SK-N-MC (cell line): ENCODE measurements at regions not wholly inside any gene's neighbourhood (a gene's known extent, or its start where the extent isn't known, plus 50 kb on each side); places are given as distances from the start of the nearest gene placed in this dataset.

Experiments
- EZH2 ChIP-seq: fragments of 200-600 bp; sonication (generic); IDR thresholded peaks from one replicate; pipeline ENCODE4 v1.6.1; 2017; ENCODE audit warnings: antibody characterized with exemption
- POLR2AphosphoS5 ChIP-seq: IDR thresholded peaks from 2 replicates; pipeline ENCODE4 v1.6.1; 2012; ENCODE audit warnings: mild to moderate bottlenecking, low read depth, low read length, borderline replicate concordance

DNA sequence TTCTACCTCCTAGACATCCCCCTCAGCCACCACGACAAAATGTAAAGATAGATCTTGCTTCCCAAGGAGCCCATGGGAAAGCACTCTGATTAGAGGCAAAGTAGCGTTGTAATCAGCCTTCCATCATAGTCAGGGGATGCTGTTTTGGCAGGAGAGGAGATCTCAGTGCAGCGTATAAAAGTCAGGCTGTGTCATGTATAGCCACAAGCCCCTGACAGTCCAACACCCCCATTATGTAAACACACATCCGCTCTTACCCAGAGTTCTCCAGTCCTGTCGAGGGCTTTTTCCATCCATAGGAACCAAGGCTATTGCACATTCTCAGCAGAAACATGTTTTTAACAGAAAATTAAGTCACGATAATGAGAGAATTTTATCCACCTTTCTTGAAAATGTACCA is 156.3 kb downstream of the CYSLTR2 start:
- TF ChIP-seq EZH2 (no peak), POLR2AphosphoS5 (no peak)
